Keratinocyte (primary cell): ENCODE measurements at regions not wholly inside any gene's neighbourhood (a gene's known extent, or its start where the extent isn't known, plus 50 kb on each side); places are given as distances from the start of the nearest gene placed in this dataset.
"Not testable (repeated sequence)": the region's sequence is repeated elsewhere in the genome, so short reads cannot be mapped to it uniquely, and the experiment has no call there.

Experiments
- CTCF ChIP-seq, 3 experiments: IDR thresholded peaks in 1 of 3; conservative IDR thresholded peaks in 1 of 3; optimal IDR thresholded peaks in 1 of 3; 2 replicates in 2 of 3; 3 replicates in 1 of 3; pipeline versions ENCODE3 to v1.5.1; 2011; ENCODE audit warnings: low read length in 3 of 3, mild to moderate bottlenecking in 3 of 3, moderate library complexity in 2 of 3, control low read depth in 1 of 3, inconsistent platforms in 1 of 3; ENCODE audit not compliant: insufficient read depth in 2 of 3; ENCODE audit errors: extremely low read depth in 1 of 3
- EZH2 ChIP-seq: IDR thresholded peaks from one replicate; pipeline ENCODE4 v1.6.1; 2012; ENCODE audit warnings: inconsistent platforms, mild to moderate bottlenecking, low read length, moderate library complexity

GRCh38 chr7:36539-36938, 155.8 kb upstream of the FAM20C start:
- TF ChIP-seq CTCF (optimal IDR thresholded peaks at IDR 0.05 in 1 of 3, IDR thresholded peaks at IDR 0.05 in 1 of 3, conservative IDR thresholded peaks at IDR 0.05 in 1 of 3; ENCODE audit: extremely low read depth in 1 of 3, insufficient read depth in 2 of 3, low read length in 3 of 3); EZH2: not testable (repeated sequence)
